Neural cell (in vitro differentiated cells): ENCODE measurements at regions not wholly inside any gene's neighbourhood (a gene's known extent, or its start where the extent isn't known, plus 50 kb on each side); places are given as distances from the start of the nearest gene placed in this dataset.
A peak's percentile ranks its signal among the peaks of the same experiment; 100 is the strongest.

ENCODE experiments used
- EP300 ChIP-seq: fragments of 450-650 bp; conservative IDR thresholded peaks from 2 replicates; pipeline ENCODE4 v1.6.1; 2014; ENCODE audit warnings: antibody characterized with exemption, mild to moderate bottlenecking, moderate library complexity; ENCODE audit not compliant: poor library complexity, severe bottlenecking
- EZH2 ChIP-seq: fragments of 200-600, 300-800 bp; shearing (Covaris generic), sonication (generic); IDR thresholded peaks from 2 replicates; pipeline ENCODE4 v1.6.1; 2014; ENCODE audit warnings: antibody characterized with exemption, low read length, borderline replicate concordance, mild to moderate bottlenecking; ENCODE audit not compliant: insufficient read depth, poor library complexity, severe bottlenecking
- MXI1 ChIP-seq: fragments of 450-650 bp; conservative IDR thresholded peaks from 2 replicates; pipeline ENCODE4 v1.6.1; 2014; ENCODE audit warnings: antibody characterized with exemption, mild to moderate bottlenecking; ENCODE audit not compliant: poor library complexity, severe bottlenecking
- RAD21 ChIP-seq: fragments of 450-650 bp; conservative IDR thresholded peaks from 2 replicates; pipeline ENCODE4 v1.6.1; 2014; ENCODE audit warnings: antibody characterized with exemption, mild to moderate bottlenecking, moderate library complexity
- SMC3 ChIP-seq: fragments of 450-650 bp; conservative IDR thresholded peaks from 2 replicates; pipeline ENCODE4 v1.6.1; 2014; ENCODE audit warnings: antibody characterized with exemption, mild to moderate bottlenecking, moderate library complexity; ENCODE audit not compliant: poor library complexity
- TAF1 ChIP-seq: IDR thresholded peaks from 2 replicates; pipeline ENCODE4 v1.6.1; 2012; ENCODE audit warnings: low read depth
- TF ChIP-seq, protein P1 (sequence below): fragments of 450-650 bp; IDR thresholded peaks from 2 replicates; pipeline ENCODE4 v1.5.1; 2014; ENCODE audit warnings: antibody characterized with exemption, mild to moderate bottlenecking, moderate library complexity; ENCODE audit not compliant: poor library complexity, severe bottlenecking

DNA sequence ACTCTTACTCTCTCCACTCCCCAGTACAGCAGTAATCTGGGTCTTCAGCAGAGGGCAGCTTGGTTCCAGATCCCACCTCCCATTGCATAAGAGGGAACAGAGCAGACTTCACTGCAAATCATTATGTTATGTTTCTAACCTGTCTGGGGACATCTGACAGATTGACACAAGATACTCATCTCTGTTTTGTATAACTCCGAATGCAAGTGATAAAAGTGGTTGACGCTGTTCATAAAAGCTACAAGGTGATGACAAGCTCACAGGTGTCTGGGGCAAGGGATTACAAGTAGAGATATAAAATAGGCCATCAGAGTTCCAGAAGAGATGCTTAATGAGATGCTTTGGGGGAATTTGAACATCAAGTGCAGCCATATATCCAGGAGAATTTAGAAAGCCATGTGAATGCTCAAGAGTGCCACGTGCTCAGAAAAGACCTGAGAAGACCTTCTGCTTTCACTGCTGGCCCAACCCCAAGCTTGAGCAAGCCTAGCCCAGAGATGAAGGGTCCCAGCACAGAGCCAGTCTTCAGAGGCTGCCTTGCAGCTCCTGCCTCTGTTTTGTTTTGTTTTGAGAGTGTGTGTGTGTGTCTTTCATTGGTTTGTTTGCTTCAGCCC lies 80.6 kb downstream of the VSTM2A start:
- TF ChIP-seq MXI1 (no peak), EP300 (peak; percentile 66), TAF1 (no peak), EZH2 (no peak), SMC3 (no peak), RAD21 (peak; percentile 25)
- TF ChIP-seq, protein P1, sequence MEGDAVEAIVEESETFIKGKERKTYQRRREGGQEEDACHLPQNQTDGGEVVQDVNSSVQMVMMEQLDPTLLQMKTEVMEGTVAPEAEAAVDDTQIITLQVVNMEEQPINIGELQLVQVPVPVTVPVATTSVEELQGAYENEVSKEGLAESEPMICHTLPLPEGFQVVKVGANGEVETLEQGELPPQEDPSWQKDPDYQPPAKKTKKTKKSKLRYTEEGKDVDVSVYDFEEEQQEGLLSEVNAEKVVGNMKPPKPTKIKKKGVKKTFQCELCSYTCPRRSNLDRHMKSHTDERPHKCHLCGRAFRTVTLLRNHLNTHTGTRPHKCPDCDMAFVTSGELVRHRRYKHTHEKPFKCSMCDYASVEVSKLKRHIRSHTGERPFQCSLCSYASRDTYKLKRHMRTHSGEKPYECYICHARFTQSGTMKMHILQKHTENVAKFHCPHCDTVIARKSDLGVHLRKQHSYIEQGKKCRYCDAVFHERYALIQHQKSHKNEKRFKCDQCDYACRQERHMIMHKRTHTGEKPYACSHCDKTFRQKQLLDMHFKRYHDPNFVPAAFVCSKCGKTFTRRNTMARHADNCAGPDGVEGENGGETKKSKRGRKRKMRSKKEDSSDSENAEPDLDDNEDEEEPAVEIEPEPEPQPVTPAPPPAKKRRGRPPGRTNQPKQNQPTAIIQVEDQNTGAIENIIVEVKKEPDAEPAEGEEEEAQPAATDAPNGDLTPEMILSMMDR: no peak
